Upper lobe of left lung (tissue), 4 donors: ENCODE measurements at regions not wholly inside any gene's neighbourhood (a gene's known extent, or its start where the extent isn't known, plus 50 kb on each side); places are given as distances from the start of the nearest gene placed in this dataset.

Experiments used
- EP300 ChIP-seq, 4 donors: sonication (generic); formaldehyde crosslinking; IDR thresholded peaks; one replicate each; pipeline ENCODE4 v1.5.1; 2017; ENCODE audit warnings: antibody characterized with exemption in 4 of 4, control low read depth in 2 of 4
- POLR2AphosphoS5 ChIP-seq, 2 donors: sonication (generic); formaldehyde crosslinking; IDR thresholded peaks; one replicate each; pipeline ENCODE4 v1.5.1; 2017; ENCODE audit warnings: antibody characterized with exemption in 2 of 2
- TF ChIP-seq, protein P1 (sequence below), 6 experiments: fragments of 450-650 bp in 4 of 6; fragments of 200-600 bp in 2 of 6; sonication (generic) in 2 of 6; IDR thresholded peaks; one replicate each; pipeline ENCODE4 v1.5.1; 2016 to 2019; ENCODE audit warnings: antibody characterized with exemption in 6 of 6

DNA sequence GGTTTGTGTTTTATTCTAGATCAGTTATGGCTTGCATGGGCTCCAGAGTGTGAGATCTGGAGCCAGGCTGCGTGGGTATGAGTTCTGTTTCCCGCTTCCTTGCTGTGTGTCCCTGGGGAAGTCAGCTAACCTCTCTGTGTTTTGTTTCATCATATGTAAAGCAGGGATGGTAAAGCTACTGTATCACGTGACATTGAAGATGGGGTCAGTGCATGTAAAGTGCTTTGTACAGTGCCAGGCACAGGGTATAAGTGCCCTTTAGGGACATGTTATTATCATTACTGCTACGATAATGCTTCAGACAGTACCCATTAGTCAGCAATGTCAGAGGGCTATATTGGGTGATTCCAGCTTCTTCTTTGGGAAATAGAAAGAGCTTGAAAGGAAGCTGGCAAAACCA, 186.2 kb downstream of the FOXL1 start:
- TF ChIP-seq, protein P1, sequence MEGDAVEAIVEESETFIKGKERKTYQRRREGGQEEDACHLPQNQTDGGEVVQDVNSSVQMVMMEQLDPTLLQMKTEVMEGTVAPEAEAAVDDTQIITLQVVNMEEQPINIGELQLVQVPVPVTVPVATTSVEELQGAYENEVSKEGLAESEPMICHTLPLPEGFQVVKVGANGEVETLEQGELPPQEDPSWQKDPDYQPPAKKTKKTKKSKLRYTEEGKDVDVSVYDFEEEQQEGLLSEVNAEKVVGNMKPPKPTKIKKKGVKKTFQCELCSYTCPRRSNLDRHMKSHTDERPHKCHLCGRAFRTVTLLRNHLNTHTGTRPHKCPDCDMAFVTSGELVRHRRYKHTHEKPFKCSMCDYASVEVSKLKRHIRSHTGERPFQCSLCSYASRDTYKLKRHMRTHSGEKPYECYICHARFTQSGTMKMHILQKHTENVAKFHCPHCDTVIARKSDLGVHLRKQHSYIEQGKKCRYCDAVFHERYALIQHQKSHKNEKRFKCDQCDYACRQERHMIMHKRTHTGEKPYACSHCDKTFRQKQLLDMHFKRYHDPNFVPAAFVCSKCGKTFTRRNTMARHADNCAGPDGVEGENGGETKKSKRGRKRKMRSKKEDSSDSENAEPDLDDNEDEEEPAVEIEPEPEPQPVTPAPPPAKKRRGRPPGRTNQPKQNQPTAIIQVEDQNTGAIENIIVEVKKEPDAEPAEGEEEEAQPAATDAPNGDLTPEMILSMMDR (IDR thresholded peaks at IDR 0.05), result no peak
- no peak for TF ChIP-seq EP300 (IDR thresholded peaks at IDR 0.05)
- TF ChIP-seq POLR2AphosphoS5 (IDR thresholded peaks at IDR 0.05), result no peak
